ENCODE measurements at regions not wholly inside any gene's neighbourhood (a gene's known extent, or its start where the extent isn't known, plus 50 kb on each side); places are given as distances from the start of the nearest gene placed in this dataset.

DNA sequence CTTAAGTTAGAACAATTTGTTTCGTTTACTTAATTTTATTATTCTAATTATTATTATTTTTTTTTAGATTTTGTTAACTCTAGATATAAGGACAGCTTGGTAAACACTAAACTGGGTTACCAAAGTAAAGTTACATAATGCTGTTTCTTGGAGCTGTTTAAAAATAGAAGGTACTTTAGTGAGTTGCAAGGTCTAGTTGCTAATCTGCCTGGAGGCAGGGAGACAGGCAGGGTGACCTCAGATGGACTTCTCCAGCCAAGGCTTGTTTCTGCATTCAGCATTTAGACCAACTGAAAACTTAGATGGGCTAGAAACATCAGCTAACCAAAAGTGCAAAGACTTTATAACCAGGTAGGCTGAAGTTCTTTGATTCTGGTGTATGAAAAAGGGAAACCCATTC is 336.4 kb upstream of the GRM7 start:
- no peak for TF ChIP-seq CTCF (IDR thresholded peaks at IDR 0.05)
- TF ChIP-seq POLR2A (IDR thresholded peaks at IDR 0.05) = no peak
